Hepatic stellate cell (primary cell): ENCODE measurements at regions not wholly inside any gene's neighbourhood (a gene's known extent, or its start where the extent isn't known, plus 50 kb on each side); places are given as distances from the start of the nearest gene placed in this dataset.
"Not testable (repeated sequence)": the region's sequence is repeated elsewhere in the genome, so short reads cannot be mapped to it uniquely, and the experiment has no call there.

Experiments used
- DNase-seq: peaks from one replicate; pipeline ENCODE4 v3.0.0; 2011; ENCODE audit warnings: low spot score

GRCh38 chr19:23597661-23598060, 89.4 kb downstream of the ZNF675 start:
- no peak for DNase-seq

- no peak for DNase-seq
Measured at GRCh38 chr19:23596872-23597271, 90.1 kb downstream of the ZNF675 start.

GRCh38 chr19:23594311-23594710, 92.7 kb downstream of the ZNF675 start:
- DNase-seq: not testable (repeated sequence)

- DNase-seq: no peak
Measured at GRCh38 chr19:23587546-23587945, 99.5 kb downstream of the ZNF675 start.

- no peak for DNase-seq
Measured at GRCh38 chr19:23577501-23577900, 109.5 kb downstream of the ZNF675 start.

GRCh38 chr19:23571175-23571574, 115.8 kb downstream of the ZNF675 start:
- no peak for DNase-seq

- not testable (repeated sequence) for DNase-seq
Measured at GRCh38 chr19:23568116-23568515, 118.9 kb downstream of the ZNF675 start.

GRCh38 chr19:23565256-23565655, 121.8 kb downstream of the ZNF675 start:
- no peak for DNase-seq

- no peak for DNase-seq
Measured at GRCh38 chr19:23563326-23563725, 123.7 kb downstream of the ZNF675 start.

- DNase-seq: no peak
Measured at GRCh38 chr19:23561341-23561740, 125.7 kb downstream of the ZNF675 start.

GRCh38 chr19:23560051-23560450, 127.0 kb downstream of the ZNF675 start:
- no peak for DNase-seq

GRCh38 chr19:23558541-23558940, 128.5 kb downstream of the ZNF675 start:
- no peak for DNase-seq

- no peak for DNase-seq
Measured at GRCh38 chr19:23557381-23557780, 129.6 kb downstream of the ZNF675 start.

GRCh38 chr19:23554548-23554947, 132.5 kb downstream of the ZNF675 start:
- DNase-seq: no peak

GRCh38 chr19:23550102-23550501, 136.9 kb downstream of the ZNF675 start:
- DNase-seq: peak; percentile 6

GRCh38 chr19:23547816-23548430, 139.1 kb downstream of the ZNF675 start:
- DNase-seq: no peak

- DNase-seq: no peak
Measured at GRCh38 chr19:23547156-23547555, 139.9 kb downstream of the ZNF675 start.

- DNase-seq: no peak
Measured at GRCh38 chr19:23543351-23543750, 143.7 kb downstream of the ZNF675 start.

GRCh38 chr19:23542562-23542961, 144.4 kb downstream of the ZNF675 start:
- no peak for DNase-seq

GRCh38 chr19:23541991-23542390, 145.0 kb downstream of the ZNF675 start:
- no peak for DNase-seq

GRCh38 chr19:23540180-23540579, 144.9 kb upstream of the ZNF91 start:
- not testable (repeated sequence) for DNase-seq

- DNase-seq: no peak
Measured at GRCh38 chr19:23539499-23539898, 144.2 kb upstream of the ZNF91 start.

- not testable (repeated sequence) for DNase-seq
Measured at GRCh38 chr19:23537136-23537535, 141.9 kb upstream of the ZNF91 start.

GRCh38 chr19:23536341-23536740, 141.1 kb upstream of the ZNF91 start:
- not testable (repeated sequence) for DNase-seq
